ENCODE measurements at regions not wholly inside any gene's neighbourhood (a gene's known extent, or its start where the extent isn't known, plus 50 kb on each side); places are given as distances from the start of the nearest gene placed in this dataset.

DNA sequence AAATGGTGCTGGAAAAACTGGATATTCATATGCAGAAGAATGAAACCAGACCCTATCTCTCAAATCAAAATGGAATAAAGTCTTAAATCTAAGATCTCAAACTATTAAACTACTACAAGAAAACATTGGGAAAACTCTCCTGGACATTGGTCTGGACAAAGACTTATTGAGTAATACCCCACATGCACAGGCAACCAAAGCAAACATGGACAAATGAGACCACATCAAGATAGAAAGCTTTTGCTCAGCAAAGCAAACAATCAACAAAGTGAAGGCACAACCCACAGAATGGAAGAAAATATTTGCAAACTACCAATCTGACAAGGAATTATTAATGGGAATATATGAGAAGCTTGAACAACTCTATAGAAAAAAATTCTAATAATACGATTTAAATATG is 284.4 kb upstream of the FGF16 start:
- TF ChIP-seq, protein P1, sequence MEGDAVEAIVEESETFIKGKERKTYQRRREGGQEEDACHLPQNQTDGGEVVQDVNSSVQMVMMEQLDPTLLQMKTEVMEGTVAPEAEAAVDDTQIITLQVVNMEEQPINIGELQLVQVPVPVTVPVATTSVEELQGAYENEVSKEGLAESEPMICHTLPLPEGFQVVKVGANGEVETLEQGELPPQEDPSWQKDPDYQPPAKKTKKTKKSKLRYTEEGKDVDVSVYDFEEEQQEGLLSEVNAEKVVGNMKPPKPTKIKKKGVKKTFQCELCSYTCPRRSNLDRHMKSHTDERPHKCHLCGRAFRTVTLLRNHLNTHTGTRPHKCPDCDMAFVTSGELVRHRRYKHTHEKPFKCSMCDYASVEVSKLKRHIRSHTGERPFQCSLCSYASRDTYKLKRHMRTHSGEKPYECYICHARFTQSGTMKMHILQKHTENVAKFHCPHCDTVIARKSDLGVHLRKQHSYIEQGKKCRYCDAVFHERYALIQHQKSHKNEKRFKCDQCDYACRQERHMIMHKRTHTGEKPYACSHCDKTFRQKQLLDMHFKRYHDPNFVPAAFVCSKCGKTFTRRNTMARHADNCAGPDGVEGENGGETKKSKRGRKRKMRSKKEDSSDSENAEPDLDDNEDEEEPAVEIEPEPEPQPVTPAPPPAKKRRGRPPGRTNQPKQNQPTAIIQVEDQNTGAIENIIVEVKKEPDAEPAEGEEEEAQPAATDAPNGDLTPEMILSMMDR (IDR thresholded peaks at IDR 0.05; ENCODE audit: unreplicated experiment): no peak
- H3K4me3 Mint-ChIP-seq: no peak overlapping the region
- H3K27ac Mint-ChIP-seq: no peak overlapping the region
- no peaks in the 10 kb centered on the region for H3K27me3 Mint-ChIP-seq (ENCODE audit: low read depth)
- no peaks in the 10 kb centered on the region for H3K4me1 Mint-ChIP-seq
- no peak for DNase-seq (ENCODE audit: low spot score in 2 of 2, unreplicated experiment in 2 of 2)
- H3K36me3 Mint-ChIP-seq: no peaks in the 10 kb centered on the region
- peaks cover 82% of the 10 kb centered on the region for H3K9me3 Mint-ChIP-seq

DNA sequence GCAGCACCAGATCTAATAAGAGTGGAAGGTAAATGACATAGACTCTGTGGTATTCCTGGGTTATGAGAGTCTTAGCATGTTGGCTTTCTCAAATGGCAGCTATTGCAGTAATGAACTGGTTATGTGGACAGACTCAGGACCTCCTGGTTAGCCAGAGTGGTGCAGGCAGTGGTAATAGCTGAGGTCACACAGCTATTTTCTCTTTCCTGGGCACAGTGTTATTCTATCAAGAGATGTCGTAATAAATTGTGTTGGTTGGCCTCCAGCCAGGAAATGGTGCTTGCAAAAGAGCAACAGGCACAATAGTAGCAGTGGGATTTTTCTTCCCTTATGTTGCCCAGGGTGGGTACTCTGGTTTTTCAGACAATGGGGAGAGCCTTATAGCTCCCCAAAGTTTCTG is 279.2 kb upstream of the FGF16 start:
- TF ChIP-seq, protein P1 (IDR thresholded peaks at IDR 0.05; ENCODE audit: unreplicated experiment): no peak
- H3K27me3 Mint-ChIP-seq (ENCODE audit: low read depth): no peaks in the 10 kb centered on the region
- no peak overlapping the region for H3K27ac Mint-ChIP-seq
- no peaks in the 10 kb centered on the region for H3K36me3 Mint-ChIP-seq
- no peak for DNase-seq (ENCODE audit: low spot score in 2 of 2, unreplicated experiment in 2 of 2)
- no peaks in the 10 kb centered on the region for H3K4me1 Mint-ChIP-seq
- H3K9me3 Mint-ChIP-seq: peaks cover 63% of the 10 kb centered on the region
- no peak overlapping the region for H3K4me3 Mint-ChIP-seq

DNA sequence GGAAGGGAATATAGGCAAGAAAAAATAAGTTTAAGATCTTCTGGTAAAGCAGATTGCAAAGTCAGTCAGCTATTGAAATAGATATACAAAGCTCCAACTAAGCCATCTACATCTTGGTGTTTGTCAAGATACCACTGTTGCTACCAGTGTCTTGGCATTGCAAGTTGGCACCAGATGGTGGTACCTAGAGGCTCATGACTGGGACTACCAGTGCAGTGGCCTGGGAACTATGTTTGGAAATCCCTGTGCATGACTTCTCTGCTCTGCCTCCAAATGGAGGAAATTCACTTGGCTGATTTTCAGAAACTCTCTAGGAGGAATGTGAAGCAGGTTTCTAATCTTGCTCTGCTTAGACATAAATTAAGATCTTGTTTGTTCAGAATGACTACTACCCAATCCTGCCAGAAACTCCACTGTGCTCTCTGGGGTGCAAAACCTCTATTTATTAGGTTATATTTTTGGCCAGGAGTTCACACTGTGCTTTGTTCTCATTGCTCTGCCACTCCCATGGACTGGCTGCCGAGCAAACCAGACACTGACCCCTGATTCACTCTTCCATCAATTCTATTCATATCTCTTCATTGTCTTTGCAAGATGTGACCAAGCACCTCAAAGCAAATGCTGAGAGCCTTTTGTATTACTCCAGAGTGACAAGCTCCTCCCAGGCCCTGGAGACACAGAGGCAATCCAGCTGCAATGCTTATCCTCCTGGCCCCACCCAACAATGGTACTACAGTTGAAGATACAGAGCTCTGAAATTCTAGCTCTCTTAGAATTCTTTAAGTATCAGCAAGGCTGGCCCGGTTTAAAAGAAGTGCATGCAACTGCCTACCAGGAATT is 272.3 kb upstream of the FGF16 start:
- Mint-ChIP-seq H3K4me1 (no peaks in the 10 kb centered on the region), H3K9me3 (peaks cover 67% of the 10 kb centered on the region), H3K27ac (no peak overlapping the region), H3K36me3 (no peaks in the 10 kb centered on the region), H3K4me3 (no peak overlapping the region), H3K27me3 (ENCODE audit: low read depth) (no peaks in the 10 kb centered on the region)
- TF ChIP-seq, protein P1 (IDR thresholded peaks at IDR 0.05; ENCODE audit: unreplicated experiment): no peak
- no peak for DNase-seq (ENCODE audit: low spot score in 2 of 2, unreplicated experiment in 2 of 2)

DNA sequence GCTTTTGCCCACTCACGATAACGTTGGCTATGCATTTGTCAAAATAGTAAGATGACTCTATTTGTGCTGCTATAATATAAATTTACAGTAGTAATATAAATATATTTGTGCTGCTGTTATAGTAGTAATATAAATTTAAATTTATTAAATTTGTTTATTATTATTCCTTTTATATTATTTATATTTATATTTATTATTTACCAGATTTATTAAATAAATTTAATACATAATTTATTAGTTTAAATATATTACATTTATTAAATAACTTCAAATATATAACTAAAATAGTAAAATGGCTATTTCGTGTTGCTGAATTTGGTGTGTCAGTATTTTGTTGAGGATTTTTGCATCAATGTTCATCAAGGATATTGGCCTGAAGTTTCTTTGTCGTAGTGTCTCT is 246.5 kb upstream of the FGF16 start:
- H3K27me3 Mint-ChIP-seq (ENCODE audit: low read depth): no peaks in the 10 kb centered on the region
- no peak overlapping the region for H3K4me3 Mint-ChIP-seq
- peaks cover 64% of the 10 kb centered on the region for H3K9me3 Mint-ChIP-seq
- TF ChIP-seq, protein P1 (IDR thresholded peaks at IDR 0.05; ENCODE audit: unreplicated experiment): no peak
- H3K36me3 Mint-ChIP-seq: no peaks in the 10 kb centered on the region
- no peak overlapping the region for H3K27ac Mint-ChIP-seq
- H3K4me1 Mint-ChIP-seq: no peaks in the 10 kb centered on the region
- DNase-seq (ENCODE audit: low spot score in 2 of 2, unreplicated experiment in 2 of 2): no peak

DNA sequence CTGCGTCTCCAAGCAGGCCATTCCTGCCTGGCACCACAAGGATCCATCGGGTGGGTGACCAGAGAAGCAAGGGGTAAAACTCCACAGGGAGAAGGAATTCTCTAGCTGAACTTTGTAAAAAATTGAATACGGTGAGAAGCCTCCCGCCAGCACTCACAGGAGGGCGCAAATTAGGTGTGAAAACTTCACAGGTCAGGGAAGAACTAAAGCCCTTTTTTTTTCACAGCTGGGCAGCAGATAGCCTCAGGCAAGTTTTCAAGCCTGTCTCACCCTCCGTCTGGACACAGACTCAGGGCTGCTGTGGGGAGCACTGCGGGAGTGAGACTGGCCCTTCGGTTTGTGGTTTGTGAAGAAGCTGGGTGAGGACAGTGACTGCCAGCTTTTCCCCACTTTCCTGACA is 224.1 kb upstream of the FGF16 start:
- H3K27me3 Mint-ChIP-seq (ENCODE audit: low read depth): peaks cover 4% of the 10 kb centered on the region
- DNase-seq (ENCODE audit: low spot score in 2 of 2, unreplicated experiment in 2 of 2): no peak

More for the DNA sequence above, 224.1 kb upstream of the FGF16 start:
- no peaks in the 10 kb centered on the region for H3K36me3 Mint-ChIP-seq
- peaks cover 62% of the 10 kb centered on the region for H3K9me3 Mint-ChIP-seq
- TF ChIP-seq, protein P1 (IDR thresholded peaks at IDR 0.05; ENCODE audit: unreplicated experiment): no peak
- H3K4me1 Mint-ChIP-seq: no peaks in the 10 kb centered on the region
- H3K27ac Mint-ChIP-seq: no peak overlapping the region
- no peak overlapping the region for H3K4me3 Mint-ChIP-seq

Data from mesothelial cell of epicardium (in vitro differentiated cells).